Stimulated activated naive B cell treated with anti-CD40 and anti-IgM and Interleukin-4, amounts not matched to agents 10 μg/mL and 1 μg/mL and 100 μg/mL, for 72 hours (primary cell): ENCODE measurements at regions not wholly inside any gene's neighbourhood (a gene's known extent, or its start where the extent isn't known, plus 50 kb on each side); places are given as distances from the start of the nearest gene placed in this dataset.
"Not testable (repeated sequence)": the region's sequence is repeated elsewhere in the genome, so short reads cannot be mapped to it uniquely, and the experiment has no call there.

Source experiments
- ATAC-seq, 2 donors: fragments of 150-1000 bp; cut with Tn5 transposase; replicated peaks; 2 replicates each; pipeline ENCODE4 v1.10.0; 2021; ENCODE audit warnings: moderate library complexity in 1 of 2
- DNase-seq: peaks from one replicate; pipeline ENCODE4 v3.0.0; 2021
- H3K27ac Mint-ChIP-seq: one replicate; pipeline ENCODE4 v1.8.0; 2022; ENCODE audit warnings: mild to moderate bottlenecking, mixed read lengths
- H3K27me3 Mint-ChIP-seq, 2 donors: one replicate each; pipeline ENCODE4 v1.8.0; 2022; ENCODE audit warnings: mixed read lengths in 2 of 2
- H3K36me3 Mint-ChIP-seq, 2 donors: one replicate each; pipeline ENCODE4 v1.8.0; 2022; ENCODE audit warnings: mixed read lengths in 2 of 2, mild to moderate bottlenecking in 1 of 2
- H3K4me1 Mint-ChIP-seq, 2 donors: one replicate each; pipeline ENCODE4 v1.8.0; 2022; ENCODE audit warnings: mixed read lengths in 2 of 2, mild to moderate bottlenecking in 1 of 2
- H3K4me3 Mint-ChIP-seq, 2 donors: one replicate each; pipeline ENCODE4 v1.8.0; 2022; ENCODE audit warnings: mild to moderate bottlenecking in 2 of 2, mixed read lengths in 2 of 2, moderate library complexity in 1 of 2
- H3K9me3 Mint-ChIP-seq, 2 donors: one replicate each; pipeline ENCODE4 v1.8.0; 2022; ENCODE audit warnings: mixed read lengths in 2 of 2, mild to moderate bottlenecking in 1 of 2

DNA sequence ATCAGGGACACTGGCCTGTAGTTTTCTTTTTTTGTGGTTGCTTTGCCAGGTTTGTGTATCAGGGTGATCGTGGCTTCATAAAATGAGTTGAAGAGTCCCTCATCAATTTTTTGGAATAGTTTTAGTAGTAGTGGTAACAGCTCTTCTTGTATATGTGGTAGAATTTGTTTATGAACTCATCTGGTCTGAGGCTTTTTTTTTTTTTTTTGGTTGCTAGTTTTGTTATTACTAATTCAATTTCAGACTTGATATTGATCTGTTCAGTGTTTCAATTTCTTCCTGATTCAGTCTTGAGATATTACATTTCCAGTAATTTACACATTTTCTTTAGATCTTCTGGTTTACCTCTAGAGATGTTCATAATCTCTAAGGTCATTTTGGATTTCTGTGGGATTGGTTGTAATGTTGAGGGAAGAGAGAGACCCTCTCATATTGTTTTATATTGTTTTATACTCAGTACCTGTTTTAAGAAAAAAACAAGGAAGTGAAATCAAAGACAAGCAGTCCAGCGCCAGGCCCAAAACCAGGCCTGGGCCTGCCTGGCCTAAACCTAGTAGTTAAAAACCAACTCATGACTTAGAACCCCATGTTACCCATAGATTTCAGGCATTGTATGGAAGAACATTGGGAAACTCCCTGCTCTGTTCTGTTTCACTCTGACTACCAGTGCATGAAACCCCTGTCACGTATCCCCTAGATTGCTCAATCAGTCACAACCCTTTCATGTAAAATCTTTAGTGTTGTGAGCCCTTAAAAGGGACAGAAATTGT, 836.7 kb upstream of the NDST4 start:
- H3K36me3 Mint-ChIP-seq, DNase-seq, H3K9me3 Mint-ChIP-seq, H3K4me1 Mint-ChIP-seq, H3K4me3 Mint-ChIP-seq, ATAC-seq, H3K27me3 Mint-ChIP-seq, H3K27ac Mint-ChIP-seq: not testable (repeated sequence)

DNA sequence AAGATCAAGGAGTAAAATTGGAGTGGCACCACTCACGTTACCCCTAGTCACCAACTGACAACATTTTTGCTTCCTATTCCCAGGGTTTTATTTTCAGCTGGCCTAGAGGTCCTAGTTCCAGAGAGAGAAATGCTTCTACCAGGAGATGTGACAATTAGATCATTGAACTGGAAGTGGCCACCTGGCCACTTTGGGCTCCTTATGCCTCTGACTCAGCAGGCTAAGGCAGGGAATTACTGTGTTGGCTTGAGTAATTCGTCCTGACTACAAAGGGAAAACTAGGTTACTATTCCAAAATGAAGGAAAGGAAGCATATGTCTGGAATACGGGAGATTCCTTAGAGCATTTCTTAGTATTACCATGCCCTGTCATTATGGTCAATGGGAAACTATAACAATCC, 831.6 kb upstream of the NDST4 start:
- ATAC-seq (no peak), DNase-seq (no peak)
- no peaks in the 10 kb centered on the region for H3K27me3 Mint-ChIP-seq
- H3K36me3 Mint-ChIP-seq = no peaks in the 10 kb centered on the region
- no peaks in the 10 kb centered on the region for H3K4me1 Mint-ChIP-seq
- no peak overlapping the region for H3K27ac Mint-ChIP-seq
- H3K9me3 Mint-ChIP-seq = no peaks in the 10 kb centered on the region
- no peak overlapping the region for H3K4me3 Mint-ChIP-seq

DNA sequence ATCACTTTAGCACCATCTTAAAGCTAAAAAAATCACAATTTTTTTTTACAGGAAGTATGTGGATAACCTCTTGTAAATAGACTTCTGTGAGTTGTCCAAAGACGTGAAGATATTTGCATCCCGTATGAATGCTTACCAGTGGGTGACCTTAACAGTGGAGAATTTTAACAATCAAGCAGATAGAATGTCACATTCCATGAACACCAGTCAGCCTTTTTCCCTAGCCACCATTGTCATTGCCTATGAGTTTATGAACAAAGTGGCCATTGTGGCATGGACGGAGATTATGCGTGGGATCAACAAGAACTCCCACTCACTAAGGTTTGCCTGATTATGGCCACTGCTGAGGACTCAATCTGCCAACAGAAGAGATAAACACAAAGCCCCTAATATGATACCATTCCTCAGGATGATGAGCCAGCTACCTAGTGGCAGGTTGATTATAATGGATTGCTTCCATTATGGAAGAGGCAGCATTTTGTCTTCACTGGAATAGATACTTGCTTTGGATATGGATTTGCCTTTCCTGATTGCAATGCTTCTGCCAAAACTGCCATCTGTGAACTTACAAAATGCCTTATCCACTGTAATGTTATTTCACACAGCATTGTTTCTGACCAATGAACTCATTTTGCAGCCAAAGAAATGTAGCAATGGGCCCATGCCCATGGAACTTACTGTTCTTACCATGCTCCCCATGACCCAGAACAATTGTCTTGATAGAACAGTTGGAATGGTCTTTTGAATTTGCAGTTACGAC, 830.9 kb upstream of the NDST4 start:
- Mint-ChIP-seq H3K4me3 (no peak overlapping the region), H3K27ac (no peak overlapping the region), H3K27me3 (no peaks in the 10 kb centered on the region), H3K9me3 (no peaks in the 10 kb centered on the region), H3K4me1 (no peaks in the 10 kb centered on the region), H3K36me3 (no peaks in the 10 kb centered on the region)
- DNase-seq (no peak), ATAC-seq (no peak)

DNA sequence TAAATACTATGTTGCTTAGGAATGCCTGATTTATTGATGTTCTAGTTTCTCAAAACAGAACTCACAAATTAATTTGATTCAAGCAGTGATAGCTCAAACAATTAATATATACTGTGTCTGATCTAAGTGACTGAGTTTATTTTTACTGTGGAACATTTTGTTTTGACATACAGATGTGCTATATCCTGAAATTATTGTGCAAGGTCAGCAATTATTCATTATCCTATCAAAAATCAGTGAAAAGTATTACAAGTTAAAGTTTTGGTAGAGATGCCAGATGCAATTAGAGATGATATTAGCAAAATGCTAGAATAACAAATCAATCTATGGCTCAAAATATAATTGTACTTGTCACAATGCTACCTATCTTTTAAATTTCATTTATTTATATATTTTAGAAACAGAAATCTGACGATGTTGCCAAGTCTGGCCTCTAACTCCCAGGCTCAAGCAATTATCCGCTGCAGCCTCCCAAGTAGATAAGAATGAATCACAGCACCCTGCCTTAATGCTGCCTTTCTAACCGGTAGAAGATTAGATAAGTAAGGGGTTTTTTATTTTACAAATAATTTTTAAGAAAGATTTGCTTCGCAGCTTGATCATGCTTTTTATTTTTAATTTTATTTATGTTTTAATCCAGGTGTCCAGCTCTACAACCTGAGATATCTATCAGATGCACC, 825.5 kb upstream of the NDST4 start:
- H3K36me3 Mint-ChIP-seq = no peaks in the 10 kb centered on the region
- no peak for ATAC-seq
- no peak overlapping the region for H3K4me3 Mint-ChIP-seq
- H3K27ac Mint-ChIP-seq = no peak overlapping the region
- no peaks in the 10 kb centered on the region for H3K4me1 Mint-ChIP-seq
- H3K9me3 Mint-ChIP-seq = peaks cover 1 to 7% of the 10 kb centered on the region in 2 donors
- H3K27me3 Mint-ChIP-seq = no peaks in the 10 kb centered on the region
- DNase-seq = no peak

DNA sequence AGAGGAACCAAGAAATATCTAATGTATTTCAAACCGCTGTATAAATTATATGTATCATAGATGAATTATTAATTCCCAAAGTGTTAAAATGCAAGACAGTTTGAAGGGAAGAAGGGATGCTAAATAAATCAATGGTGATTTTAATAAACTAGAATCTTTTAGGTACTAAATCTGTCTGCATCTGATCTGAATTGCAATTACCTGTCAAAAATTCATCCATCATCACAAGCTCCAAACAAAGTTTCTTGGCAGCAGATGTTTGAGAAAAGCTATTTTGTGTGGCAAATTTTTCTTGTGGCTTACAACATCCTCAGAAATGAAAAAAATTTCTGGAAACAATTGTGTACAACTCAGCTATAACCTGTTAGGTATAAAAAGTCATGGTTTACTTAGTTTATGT, 816.0 kb upstream of the NDST4 start:
- no peaks in the 10 kb centered on the region for H3K9me3 Mint-ChIP-seq
- no peak for DNase-seq
- H3K27me3 Mint-ChIP-seq = no peaks in the 10 kb centered on the region
- H3K4me1 Mint-ChIP-seq = no peaks in the 10 kb centered on the region
- no peak overlapping the region for H3K27ac Mint-ChIP-seq
- no peak for ATAC-seq
- no peak overlapping the region for H3K4me3 Mint-ChIP-seq
- no peaks in the 10 kb centered on the region for H3K36me3 Mint-ChIP-seq

DNA sequence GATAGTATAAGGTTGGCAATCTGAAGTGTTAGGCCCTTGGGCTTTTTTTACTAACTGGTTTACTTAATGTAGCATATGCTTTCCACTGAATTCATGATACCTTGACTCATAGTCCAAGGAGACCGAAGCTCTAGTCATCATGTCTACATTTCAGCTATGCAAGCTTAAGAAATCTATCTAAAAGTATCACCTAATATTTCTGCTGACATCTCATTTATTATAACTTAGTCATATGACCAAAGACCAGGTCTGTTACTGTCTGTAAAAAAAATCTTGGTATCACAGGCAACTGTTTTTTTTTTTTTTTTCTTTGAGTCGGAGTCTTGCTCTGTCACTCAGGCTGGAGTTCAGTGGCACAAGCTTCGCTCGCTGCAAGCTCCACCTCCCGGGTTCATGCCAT, 814.0 kb upstream of the NDST4 start:
- H3K36me3 Mint-ChIP-seq = no peaks in the 10 kb centered on the region
- H3K27ac Mint-ChIP-seq = no peak overlapping the region
- H3K9me3 Mint-ChIP-seq = no peaks in the 10 kb centered on the region
- DNase-seq = no peak
- H3K27me3 Mint-ChIP-seq = no peaks in the 10 kb centered on the region
- no peak overlapping the region for H3K4me3 Mint-ChIP-seq
- H3K4me1 Mint-ChIP-seq = no peaks in the 10 kb centered on the region
- no peak for ATAC-seq

DNA sequence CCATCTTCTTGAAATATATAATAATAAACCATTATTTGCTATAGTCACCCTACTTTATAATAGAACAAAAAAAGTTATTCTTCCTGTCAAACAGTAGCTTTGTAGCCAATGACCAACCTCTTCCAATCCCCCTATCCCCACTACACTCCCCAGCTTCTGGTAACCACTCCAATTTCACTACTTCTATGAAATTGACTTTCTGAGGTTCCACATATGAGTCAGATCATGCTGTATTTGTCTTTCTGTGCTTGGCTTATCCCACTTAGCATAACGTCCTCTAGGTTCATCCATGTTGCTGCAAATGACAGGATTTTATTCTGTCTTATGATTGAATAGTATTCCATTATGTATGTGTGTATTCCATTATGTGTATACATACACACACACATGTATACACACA, 809.7 kb upstream of the NDST4 start:
- no peak overlapping the region for H3K27ac Mint-ChIP-seq
- H3K4me1 Mint-ChIP-seq = no peaks in the 10 kb centered on the region
- no peaks in the 10 kb centered on the region for H3K27me3 Mint-ChIP-seq
- H3K4me3 Mint-ChIP-seq = no peak overlapping the region
- ATAC-seq (no peak), DNase-seq (no peak)
- H3K36me3 Mint-ChIP-seq = no peaks in the 10 kb centered on the region
- no peaks in the 10 kb centered on the region for H3K9me3 Mint-ChIP-seq

DNA sequence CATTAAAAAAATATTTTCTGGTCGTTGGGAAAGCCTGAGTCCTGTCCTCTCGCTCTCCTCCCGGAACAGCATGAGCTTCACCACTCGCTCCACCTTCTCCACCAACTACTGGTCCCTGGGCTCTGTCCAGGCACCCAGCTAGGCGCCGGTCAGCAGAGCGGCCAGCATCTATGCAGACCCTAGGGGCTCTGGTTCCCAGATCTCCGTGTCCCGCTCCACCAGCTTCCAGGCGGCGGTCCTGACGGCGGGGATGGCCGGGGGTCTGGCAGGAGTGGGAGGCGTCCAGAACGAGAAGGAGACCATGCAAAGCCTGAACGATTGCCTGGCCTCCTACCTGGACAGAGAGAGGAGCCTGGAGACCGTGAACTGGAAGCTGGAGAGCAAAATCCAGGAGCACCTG, 807.2 kb upstream of the NDST4 start:
- Mint-ChIP-seq H3K9me3 (no peaks in the 10 kb centered on the region), H3K4me3 (no peak overlapping the region), H3K36me3 (no peaks in the 10 kb centered on the region), H3K4me1 (no peaks in the 10 kb centered on the region), H3K27ac (no peak overlapping the region), H3K27me3 (no peaks in the 10 kb centered on the region)
- ATAC-seq = no peak
- DNase-seq = no peak

DNA sequence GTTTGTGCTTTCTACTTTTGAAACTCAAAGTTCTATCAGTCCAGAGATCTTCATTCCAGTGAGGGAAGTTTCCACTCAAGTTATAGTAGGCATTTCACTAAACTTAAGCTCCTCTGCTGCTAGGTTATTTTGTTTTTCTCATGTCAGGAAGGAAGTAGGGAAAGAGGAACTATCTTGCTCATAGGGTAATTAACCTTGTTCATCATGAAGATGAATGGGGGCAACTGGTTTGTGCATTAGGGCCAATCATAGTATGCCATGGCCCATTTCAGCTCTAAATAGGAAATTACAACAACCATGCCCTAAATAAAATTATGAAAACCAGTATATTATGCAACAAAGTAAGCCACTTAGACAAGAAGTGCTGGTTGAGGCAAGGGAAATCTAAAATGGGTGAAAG, 804.7 kb upstream of the NDST4 start:
- Mint-ChIP-seq H3K4me3 (no peak overlapping the region), H3K4me1 (no peaks in the 10 kb centered on the region), H3K27me3 (no peaks in the 10 kb centered on the region), H3K9me3 (no peaks in the 10 kb centered on the region), H3K36me3 (no peaks in the 10 kb centered on the region), H3K27ac (no peak overlapping the region)
- DNase-seq = no peak
- no peak for ATAC-seq

DNA sequence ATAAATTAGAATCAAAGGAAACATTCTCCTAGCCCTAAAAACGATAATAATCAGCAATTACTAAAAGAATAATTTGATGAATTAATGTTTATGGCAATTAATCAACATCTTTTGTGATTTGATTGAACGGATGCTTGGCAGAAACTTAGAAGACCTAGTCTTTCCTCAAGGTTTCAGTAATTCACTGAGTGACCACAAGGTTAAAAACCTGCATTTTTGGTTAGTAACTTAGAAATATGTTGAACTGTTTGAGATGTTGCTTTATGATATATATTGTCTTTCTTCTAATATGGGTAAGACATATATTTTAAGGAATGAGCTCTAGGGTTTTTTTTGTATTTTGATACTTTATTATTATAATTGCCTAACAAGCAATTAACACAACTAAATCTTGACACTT, 793.0 kb upstream of the NDST4 start:
- peaks cover 0 to 10% of the 10 kb centered on the region in 2 donors for H3K9me3 Mint-ChIP-seq
- no peak overlapping the region for H3K27ac Mint-ChIP-seq
- no peaks in the 10 kb centered on the region for H3K36me3 Mint-ChIP-seq
- ATAC-seq (no peak), DNase-seq (no peak)
- H3K4me1 Mint-ChIP-seq = no peaks in the 10 kb centered on the region
- no peak overlapping the region for H3K4me3 Mint-ChIP-seq
- H3K27me3 Mint-ChIP-seq = no peaks in the 10 kb centered on the region

DNA sequence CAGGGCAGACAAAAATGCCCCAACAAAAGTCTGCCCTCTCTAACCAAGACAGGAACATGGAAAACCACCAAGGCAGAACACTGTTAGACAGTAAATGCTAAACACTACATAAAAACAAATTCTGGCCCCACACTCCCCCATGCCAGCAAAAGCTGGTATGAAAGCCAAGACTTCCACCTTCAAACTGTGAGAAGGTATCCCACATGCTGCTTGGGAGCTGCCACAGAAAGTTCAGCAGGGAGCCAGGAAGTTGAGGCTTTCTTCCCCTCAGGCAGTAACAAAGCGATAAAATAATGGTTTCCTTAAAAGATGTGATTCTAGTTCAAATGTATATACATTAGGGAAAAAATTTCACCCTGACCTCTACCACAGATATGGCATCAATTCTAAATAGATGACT, 770.4 kb upstream of the NDST4 start:
- Mint-ChIP-seq H3K9me3 (no peaks in the 10 kb centered on the region), H3K27me3 (no peaks in the 10 kb centered on the region), H3K4me1 (no peaks in the 10 kb centered on the region), H3K36me3 (no peaks in the 10 kb centered on the region), H3K4me3 (no peak overlapping the region), H3K27ac (no peak overlapping the region)
- DNase-seq = no peak
- ATAC-seq = no peak

DNA sequence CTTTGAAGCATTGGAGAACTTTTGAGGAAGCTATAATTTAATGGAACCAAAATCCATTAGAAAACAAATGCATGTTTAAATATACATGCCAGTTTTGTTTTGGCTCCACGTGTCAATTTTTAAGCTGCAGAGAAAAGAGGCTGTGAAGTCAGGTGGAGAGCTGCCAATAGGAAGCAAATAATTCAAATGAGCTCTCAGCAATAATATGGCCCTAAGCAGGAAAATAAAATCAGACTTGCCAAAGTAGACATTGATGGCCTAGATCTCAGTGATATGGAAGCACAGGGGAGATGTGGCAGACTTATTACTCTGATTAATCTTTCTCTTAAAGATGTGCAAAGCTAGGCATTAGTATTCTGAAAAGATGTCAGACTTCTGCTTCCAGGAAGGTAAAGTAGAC, 769.8 kb upstream of the NDST4 start:
- DNase-seq (no peak), ATAC-seq (no peak)
- no peaks in the 10 kb centered on the region for H3K9me3 Mint-ChIP-seq
- H3K4me1 Mint-ChIP-seq = no peaks in the 10 kb centered on the region
- no peaks in the 10 kb centered on the region for H3K36me3 Mint-ChIP-seq
- no peaks in the 10 kb centered on the region for H3K27me3 Mint-ChIP-seq
- no peak overlapping the region for H3K27ac Mint-ChIP-seq
- no peak overlapping the region for H3K4me3 Mint-ChIP-seq

DNA sequence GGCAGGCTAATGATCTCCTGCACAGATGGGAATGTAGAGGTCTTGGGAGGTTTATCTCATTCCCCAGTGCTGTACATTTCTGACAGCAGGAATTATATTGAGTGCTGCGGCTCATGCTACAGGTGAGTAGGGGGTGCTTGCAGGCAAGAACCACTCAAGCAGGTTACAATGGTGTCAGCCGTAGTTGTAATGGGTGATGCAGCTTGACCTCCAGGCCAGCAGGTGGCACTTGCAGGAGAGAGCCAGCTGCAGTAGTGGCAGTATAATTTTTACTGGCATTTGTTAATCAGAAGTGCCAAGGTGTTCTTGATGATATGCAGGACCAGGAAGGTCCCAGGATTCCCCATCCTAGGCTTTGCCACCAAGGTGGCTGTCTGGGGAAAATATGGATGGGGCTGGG, 759.6 kb upstream of the NDST4 start:
- H3K27ac Mint-ChIP-seq = no peak overlapping the region
- H3K9me3 Mint-ChIP-seq = peaks cover 0 to 2% of the 10 kb centered on the region in 2 donors
- no peak overlapping the region for H3K4me3 Mint-ChIP-seq
- no peaks in the 10 kb centered on the region for H3K27me3 Mint-ChIP-seq
- no peaks in the 10 kb centered on the region for H3K36me3 Mint-ChIP-seq
- H3K4me1 Mint-ChIP-seq = no peaks in the 10 kb centered on the region
- ATAC-seq = no peak
- no peak for DNase-seq

DNA sequence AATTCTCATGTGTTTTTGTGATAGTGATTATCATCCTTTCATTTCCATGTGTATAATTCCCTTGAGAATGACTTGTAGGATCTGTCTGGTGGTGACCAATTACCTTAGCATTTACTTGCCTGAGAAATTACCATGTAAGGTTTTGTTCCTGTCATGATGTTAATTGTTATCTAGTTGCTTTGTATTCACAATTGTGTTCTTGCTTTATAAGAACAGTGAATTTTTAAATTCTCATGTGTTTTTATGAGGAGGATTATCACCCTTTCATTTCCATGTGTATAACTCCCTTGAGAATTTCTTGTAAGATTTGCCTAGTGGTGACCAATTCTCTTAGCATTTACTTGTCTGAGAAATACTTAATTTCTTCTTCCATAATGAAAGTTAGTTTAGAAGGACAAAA, 758.2 kb upstream of the NDST4 start:
- ATAC-seq = no peak
- Mint-ChIP-seq H3K36me3 (no peaks in the 10 kb centered on the region), H3K27me3 (no peaks in the 10 kb centered on the region), H3K27ac (no peak overlapping the region), H3K4me1 (no peaks in the 10 kb centered on the region), H3K4me3 (no peak overlapping the region), H3K9me3 (peaks cover 0 to 2% of the 10 kb centered on the region in 2 donors)
- DNase-seq = no peak

DNA sequence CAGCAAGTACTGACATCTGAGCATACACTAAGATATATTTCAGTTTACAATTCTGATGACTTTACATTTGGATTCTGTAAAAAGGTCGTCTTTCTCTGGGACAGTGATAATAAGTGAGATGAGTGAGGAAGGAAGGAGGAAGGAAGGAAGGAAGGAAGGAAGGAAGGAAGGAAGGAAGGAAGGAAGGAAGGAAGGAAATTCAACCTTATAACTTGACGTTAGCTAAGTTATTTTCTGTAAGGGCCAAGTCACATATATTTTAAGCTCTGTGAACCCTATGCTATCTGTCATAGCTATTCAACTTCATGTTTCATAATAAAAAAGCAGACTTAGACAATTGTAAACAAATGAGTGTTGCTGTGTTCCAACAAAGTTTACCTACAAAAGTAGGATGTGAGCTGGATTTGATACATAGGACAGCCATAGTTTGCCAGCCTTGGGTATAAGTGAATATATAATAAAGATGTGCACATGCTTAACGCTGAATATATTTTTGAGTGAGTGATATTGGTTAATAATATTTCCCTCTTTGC, 753.0 kb upstream of the NDST4 start:
- ATAC-seq = no peak

More for the DNA sequence above, 753.0 kb upstream of the NDST4 start:
- no peak overlapping the region for H3K27ac Mint-ChIP-seq
- no peak for DNase-seq
- no peaks in the 10 kb centered on the region for H3K36me3 Mint-ChIP-seq
- H3K9me3 Mint-ChIP-seq = peaks cover 0 to 2% of the 10 kb centered on the region in 2 donors
- H3K4me1 Mint-ChIP-seq = no peaks in the 10 kb centered on the region
- no peaks in the 10 kb centered on the region for H3K27me3 Mint-ChIP-seq
- no peak overlapping the region for H3K4me3 Mint-ChIP-seq
